Kidney (tissue), 13 donors: ENCODE measurements at regions not wholly inside any gene's neighbourhood (a gene's known extent, or its start where the extent isn't known, plus 50 kb on each side); places are given as distances from the start of the nearest gene placed in this dataset.

Source experiments
- DNase-seq, 5 donors: peaks; one replicate each; pipeline ENCODE4 v3.0.0-alpha.2; 2013 to 2020
- FAIRE-seq: peaks from 2 replicates; lab custom pipeline; 2012; peaks lifted over from hg19 to GRCh38; lab: Jason Lieb, UNC
- H3K27ac ChIP-seq, 2 donors: one replicate each; pipeline ENCODE4 v1.7.0; 2013; ENCODE audit warnings: low read depth in 2 of 2, low read length in 2 of 2, inconsistent platforms in 1 of 2
- H3K27me3 ChIP-seq: one replicate; pipeline ENCODE4 v1.7.1; 2013; ENCODE audit warnings: low read length, inconsistent platforms; ENCODE audit not compliant: control insufficient read depth, insufficient read depth
- H3K36me3 ChIP-seq, 3 donors: one replicate each; pipeline versions ENCODE4 v1.7.0 to v1.7.1; 2013; ENCODE audit warnings: low read length in 3 of 3, control low read depth in 1 of 3, inconsistent platforms in 1 of 3; ENCODE audit not compliant: insufficient read depth in 3 of 3, control insufficient read depth in 2 of 3
- H3K4me1 ChIP-seq, 3 donors: one replicate each; pipeline versions ENCODE4 v1.7.0 to v1.7.1; 2013; ENCODE audit warnings: low read length in 3 of 3, inconsistent platforms in 1 of 3, low read depth in 1 of 3; ENCODE audit not compliant: control insufficient read depth in 2 of 3, insufficient read depth in 2 of 3
- H3K4me3 ChIP-seq, 3 donors: one replicate each; pipeline versions ENCODE4 v1.7.0 to v1.8.1; 2013; ENCODE audit warnings: low read length in 3 of 3, control low read depth in 1 of 3, inconsistent platforms in 1 of 3
- H3K9ac ChIP-seq, 3 donors: one replicate each; pipeline versions ENCODE4 v1.7.0 to v1.7.1; 2013; ENCODE audit warnings: low read length in 3 of 3, control low read depth in 1 of 3, inconsistent platforms in 1 of 3
- H3K9me3 ChIP-seq, 3 donors: one replicate each; pipeline versions ENCODE4 v1.7.0 to v1.7.1; 2013; ENCODE audit warnings: low read length in 3 of 3, control low read depth in 1 of 3, inconsistent platforms in 1 of 3; ENCODE audit not compliant: control insufficient read depth in 2 of 3, insufficient read depth in 1 of 3
- CTCF ChIP-seq: IDR thresholded peaks from 3 replicates; pipeline ENCODE4 v1.5.1; 2012; ENCODE audit warnings: mild to moderate bottlenecking, moderate library complexity, borderline replicate concordance; ENCODE audit not compliant: insufficient read depth; ENCODE audit errors: extremely low read depth
- intact Hi-C: fragments of 100-400 bp; cut with DNase I; formaldehyde crosslinking; loops from one replicate; pipeline ENCODE4 v1.11.1; 2022
- donor health status: control.
- donor health status: control.
- donor health status: control.
- donor health status: control.
- donor health status: control.
- donor health status: DM: yes; HTN: yes; CAD: no.
- donor health status: Normal renal cell carcinoma (clear cell type).

GRCh38 chr2:53289309-53290006 lies 478.1 kb upstream of the CHAC2 start:
- no peak for TF ChIP-seq CTCF
- Histone ChIP-seq H3K9me3 (no peaks in the 10 kb centered on the region), H3K4me3 (no peak overlapping the region), H3K36me3 (no peaks in the 10 kb centered on the region), H3K27me3 (no peaks in the 10 kb centered on the region), H3K27ac (no peak overlapping the region), H3K9ac (no peak overlapping the region), H3K4me1 (no peaks in the 10 kb centered on the region)
- intact Hi-C loops: no loop called here
- FAIRE-seq: no peak
- DNase-seq: no peak

GRCh38 chr2:53286345-53286744 lies 481.3 kb upstream of the CHAC2 start:
- Histone ChIP-seq H3K9me3 (no peaks in the 10 kb centered on the region), H3K4me1 (no peaks in the 10 kb centered on the region), H3K9ac (no peak overlapping the region), H3K4me3 (no peak overlapping the region), H3K27me3 (no peaks in the 10 kb centered on the region), H3K27ac (no peak overlapping the region), H3K36me3 (no peaks in the 10 kb centered on the region)
- no peak for TF ChIP-seq CTCF
- intact Hi-C loops: no loop called here
- FAIRE-seq (no peak), DNase-seq (no peak)

DNA sequence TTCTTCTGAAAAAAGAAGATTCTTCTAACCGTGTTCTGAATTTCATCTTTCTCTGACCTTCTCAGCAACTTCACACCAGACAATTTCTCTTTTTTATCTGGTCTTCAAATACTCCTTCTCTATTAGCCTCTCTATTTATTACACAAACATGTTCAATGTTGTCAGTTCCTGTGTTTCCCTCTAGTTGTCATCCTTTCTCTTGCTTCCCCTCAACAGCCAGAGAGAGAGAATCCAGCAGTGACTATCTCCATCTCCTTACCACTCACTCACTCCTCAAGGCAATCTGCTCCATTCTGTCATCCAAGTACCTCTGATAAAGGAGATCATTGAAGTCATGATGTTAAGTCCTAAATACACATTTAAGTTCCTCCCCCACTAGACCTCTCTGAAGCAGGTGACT lies 491.9 kb upstream of the CHAC2 start:
- no peak for FAIRE-seq
- Histone ChIP-seq H3K4me3 (no peak overlapping the region), H3K9me3 (no peaks in the 10 kb centered on the region), H3K27ac (no peak overlapping the region), H3K36me3 (no peaks in the 10 kb centered on the region), H3K4me1 (no peaks in the 10 kb centered on the region), H3K9ac (no peak overlapping the region), H3K27me3 (no peaks in the 10 kb centered on the region)
- no peak for DNase-seq
- intact Hi-C loops: no loop called here
- no peak for TF ChIP-seq CTCF

DNA sequence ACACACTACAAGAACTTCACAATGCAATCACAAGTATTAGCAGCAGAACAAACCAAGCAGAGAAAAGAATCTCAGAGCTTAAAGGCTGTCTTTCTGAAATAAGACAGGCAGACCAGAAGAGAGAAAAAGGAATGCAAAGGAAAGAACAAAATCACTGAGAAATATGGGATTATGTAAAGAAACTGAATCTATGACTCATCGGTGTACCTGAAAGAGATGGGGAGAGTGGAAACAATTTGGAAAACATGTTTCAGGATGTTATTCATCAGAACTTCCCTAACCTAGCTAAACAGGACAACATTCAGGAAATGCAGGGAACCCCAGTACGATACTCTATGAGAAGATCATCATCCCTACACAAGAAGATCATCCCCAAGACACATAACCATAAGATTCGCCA lies 499.0 kb upstream of the CHAC2 start:
- DNase-seq (no peak), FAIRE-seq (no peak)
- Histone ChIP-seq H3K36me3 (no peaks in the 10 kb centered on the region), H3K9ac (no peak overlapping the region), H3K27ac (no peak overlapping the region), H3K27me3 (no peaks in the 10 kb centered on the region), H3K9me3 (no peaks in the 10 kb centered on the region), H3K4me1 (no peaks in the 10 kb centered on the region), H3K4me3 (no peak overlapping the region)
- no peak for TF ChIP-seq CTCF
- intact Hi-C loops: no loop called here
